Epithelial cell of esophagus (primary cell): ENCODE measurements at regions not wholly inside any gene's neighbourhood (a gene's known extent, or its start where the extent isn't known, plus 50 kb on each side); places are given as distances from the start of the nearest gene placed in this dataset.
A peak's percentile ranks its signal among the peaks of the same experiment; 100 is the strongest.

Source experiments
- DNase-seq: peaks from one replicate; pipeline ENCODE4 v3.0.0; 2010; ENCODE audit warnings: low read depth
- H3K4me3 ChIP-seq: 2 replicates; pipeline ENCODE4 v1.5.1; 2011; ENCODE audit warnings: mild to moderate bottlenecking, low read length, control low read depth
- CTCF ChIP-seq: IDR thresholded peaks from 2 replicates; pipeline ENCODE4 v1.5.1; 2011; ENCODE audit warnings: low read depth, mild to moderate bottlenecking, low read length, control low read depth, inconsistent platforms; ENCODE audit not compliant: insufficient read depth; ENCODE audit errors: missing control alignments

GRCh38 chr17:68710035-68710780 lies 109.0 kb upstream of the FAM20A start:
- no peak overlapping the region for H3K4me3 ChIP-seq
- DNase-seq = no peak
- no peak for TF ChIP-seq CTCF

GRCh38 chr17:68709461-68709860 lies 108.3 kb upstream of the FAM20A start:
- DNase-seq = no peak
- TF ChIP-seq CTCF = no peak
- H3K4me3 ChIP-seq = no peak overlapping the region

GRCh38 chr17:68707031-68707430 lies 105.9 kb upstream of the FAM20A start:
- no peak for TF ChIP-seq CTCF
- peak; percentile 76 for DNase-seq
- H3K4me3 ChIP-seq = no peak overlapping the region

- TF ChIP-seq CTCF = no peak
- no peak overlapping the region for H3K4me3 ChIP-seq
- no peak for DNase-seq
Observed at GRCh38 chr17:68706356-68706920, 105.3 kb upstream of the FAM20A start.

GRCh38 chr17:68705714-68706076 lies 104.5 kb upstream of the FAM20A start:
- DNase-seq = no peak
- no peak overlapping the region for H3K4me3 ChIP-seq
- no peak for TF ChIP-seq CTCF

GRCh38 chr17:68704871-68705713 lies 103.9 kb upstream of the FAM20A start:
- H3K4me3 ChIP-seq = no peak overlapping the region
- no peak for DNase-seq
- TF ChIP-seq CTCF = no peak
